ENCODE measurements at regions not wholly inside any gene's neighbourhood (a gene's known extent, or its start where the extent isn't known, plus 50 kb on each side); places are given as distances from the start of the nearest gene placed in this dataset.

- H3K27ac Mint-ChIP-seq, result no peak overlapping the region
- H3K4me1 Mint-ChIP-seq (ENCODE audit: low read depth), result peaks cover 6% of the 10 kb centered on the region
- no peaks in the 10 kb centered on the region for H3K36me3 Mint-ChIP-seq (ENCODE audit: insufficient read depth)
- H3K9me3 Mint-ChIP-seq (ENCODE audit: low read depth), result no peaks in the 10 kb centered on the region
- TF ChIP-seq, protein P1, sequence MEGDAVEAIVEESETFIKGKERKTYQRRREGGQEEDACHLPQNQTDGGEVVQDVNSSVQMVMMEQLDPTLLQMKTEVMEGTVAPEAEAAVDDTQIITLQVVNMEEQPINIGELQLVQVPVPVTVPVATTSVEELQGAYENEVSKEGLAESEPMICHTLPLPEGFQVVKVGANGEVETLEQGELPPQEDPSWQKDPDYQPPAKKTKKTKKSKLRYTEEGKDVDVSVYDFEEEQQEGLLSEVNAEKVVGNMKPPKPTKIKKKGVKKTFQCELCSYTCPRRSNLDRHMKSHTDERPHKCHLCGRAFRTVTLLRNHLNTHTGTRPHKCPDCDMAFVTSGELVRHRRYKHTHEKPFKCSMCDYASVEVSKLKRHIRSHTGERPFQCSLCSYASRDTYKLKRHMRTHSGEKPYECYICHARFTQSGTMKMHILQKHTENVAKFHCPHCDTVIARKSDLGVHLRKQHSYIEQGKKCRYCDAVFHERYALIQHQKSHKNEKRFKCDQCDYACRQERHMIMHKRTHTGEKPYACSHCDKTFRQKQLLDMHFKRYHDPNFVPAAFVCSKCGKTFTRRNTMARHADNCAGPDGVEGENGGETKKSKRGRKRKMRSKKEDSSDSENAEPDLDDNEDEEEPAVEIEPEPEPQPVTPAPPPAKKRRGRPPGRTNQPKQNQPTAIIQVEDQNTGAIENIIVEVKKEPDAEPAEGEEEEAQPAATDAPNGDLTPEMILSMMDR (IDR thresholded peaks at IDR 0.05; ENCODE audit: unreplicated experiment), result no peak
- DNase-seq (ENCODE audit: low spot score, unreplicated experiment), result no peak
- H3K27me3 Mint-ChIP-seq, result peaks cover 2% of the 10 kb centered on the region
- H3K4me3 Mint-ChIP-seq (ENCODE audit: low read depth), result no peak overlapping the region
These were observed 90.0 kb upstream of the ATL2 start for GRCh38 chr2:38466876-38467767.

DNA sequence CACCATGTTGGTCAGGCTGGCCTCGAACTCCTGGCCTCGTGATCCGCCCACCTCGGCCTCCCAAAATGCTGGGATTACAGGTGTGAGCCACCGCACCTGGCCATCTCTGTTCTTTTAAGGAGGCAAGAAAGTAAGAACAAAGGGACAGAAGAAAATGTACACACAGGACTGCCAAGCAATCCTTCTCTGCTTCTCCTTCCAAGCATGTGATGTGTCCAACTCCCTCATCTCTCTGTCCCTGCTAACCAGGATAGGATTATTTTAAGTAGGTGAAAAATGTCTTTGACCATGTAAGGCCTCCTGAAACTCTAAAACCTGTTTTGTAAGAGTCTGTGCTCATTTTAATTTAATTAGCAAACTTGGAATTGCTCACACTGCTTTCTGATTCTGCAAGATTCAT is 89.3 kb upstream of the ATL2 start:
- Mint-ChIP-seq H3K27ac (no peak overlapping the region), H3K36me3 (ENCODE audit: insufficient read depth) (no peaks in the 10 kb centered on the region), H3K27me3 (peaks cover 2% of the 10 kb centered on the region), H3K4me1 (ENCODE audit: low read depth) (peaks cover 6% of the 10 kb centered on the region), H3K4me3 (ENCODE audit: low read depth) (no peak overlapping the region), H3K9me3 (ENCODE audit: low read depth) (no peaks in the 10 kb centered on the region)
- TF ChIP-seq, protein P1 (IDR thresholded peaks at IDR 0.05; ENCODE audit: unreplicated experiment), result no peak
- DNase-seq (ENCODE audit: low spot score, unreplicated experiment), result no peak

GRCh38 chr2:38465789-38466127 is 88.7 kb upstream of the ATL2 start:
- H3K36me3 Mint-ChIP-seq (ENCODE audit: insufficient read depth), result no peaks in the 10 kb centered on the region
- H3K27ac Mint-ChIP-seq, result no peak overlapping the region
- H3K9me3 Mint-ChIP-seq (ENCODE audit: low read depth), result no peaks in the 10 kb centered on the region
- peaks cover 2% of the 10 kb centered on the region for H3K27me3 Mint-ChIP-seq
- TF ChIP-seq, protein P1 (IDR thresholded peaks at IDR 0.05; ENCODE audit: unreplicated experiment), result peak; percentile 49
- DNase-seq (ENCODE audit: low spot score, unreplicated experiment), result no peak
- peaks cover 6% of the 10 kb centered on the region for H3K4me1 Mint-ChIP-seq (ENCODE audit: low read depth)
- H3K4me3 Mint-ChIP-seq (ENCODE audit: low read depth), result no peak overlapping the region

GRCh38 chr2:38464971-38465788 is 88.1 kb upstream of the ATL2 start:
- peaks cover 2% of the 10 kb centered on the region for H3K27me3 Mint-ChIP-seq
- no peaks in the 10 kb centered on the region for H3K9me3 Mint-ChIP-seq (ENCODE audit: low read depth)
- H3K36me3 Mint-ChIP-seq (ENCODE audit: insufficient read depth), result no peaks in the 10 kb centered on the region
- DNase-seq (ENCODE audit: low spot score, unreplicated experiment), result no peak
- H3K27ac Mint-ChIP-seq, result no peak overlapping the region
- no peak overlapping the region for H3K4me3 Mint-ChIP-seq (ENCODE audit: low read depth)
- H3K4me1 Mint-ChIP-seq (ENCODE audit: low read depth), result peaks cover 6% of the 10 kb centered on the region
- TF ChIP-seq, protein P1 (IDR thresholded peaks at IDR 0.05; ENCODE audit: unreplicated experiment), result no peak

DNA sequence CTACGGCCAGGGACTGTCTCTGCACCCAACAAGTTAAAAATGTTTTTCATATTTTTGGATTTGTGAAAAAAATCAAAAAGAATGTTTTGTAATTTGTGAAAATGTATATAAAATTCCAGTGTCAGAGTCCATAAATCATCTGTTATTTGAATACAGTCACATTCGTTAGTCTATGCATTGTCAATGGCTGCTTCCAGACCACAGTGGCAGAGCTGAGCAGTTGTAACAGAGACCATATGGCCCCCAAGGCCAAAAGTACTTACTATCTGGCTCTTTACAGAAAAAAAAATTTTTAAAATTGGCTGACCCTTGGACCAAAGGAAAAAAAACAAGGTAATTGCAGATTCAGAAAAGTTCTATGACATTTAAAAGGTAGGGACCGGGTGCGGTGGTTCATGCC is 86.7 kb upstream of the ATL2 start:
- DNase-seq (ENCODE audit: low spot score, unreplicated experiment), result no peak
- TF ChIP-seq, protein P1 (IDR thresholded peaks at IDR 0.05; ENCODE audit: unreplicated experiment), result no peak
- Mint-ChIP-seq H3K36me3 (ENCODE audit: insufficient read depth) (no peaks in the 10 kb centered on the region), H3K9me3 (ENCODE audit: low read depth) (no peaks in the 10 kb centered on the region), H3K27me3 (peaks cover under 1% of the 10 kb centered on the region), H3K4me3 (ENCODE audit: low read depth) (no peak overlapping the region), H3K4me1 (ENCODE audit: low read depth) (peaks cover 6% of the 10 kb centered on the region), H3K27ac (no peak overlapping the region)

Data from progenitor cell of endocrine pancreas (in vitro differentiated cells).